Progenitor cell of endocrine pancreas (in vitro differentiated cells): ENCODE measurements at regions not wholly inside any gene's neighbourhood (a gene's known extent, or its start where the extent isn't known, plus 50 kb on each side); places are given as distances from the start of the nearest gene placed in this dataset.
"Not testable (repeated sequence)": the region's sequence is repeated elsewhere in the genome, so short reads cannot be mapped to it uniquely, and the experiment has no call there.

Experiments used
- DNase-seq: peaks from one replicate; pipeline ENCODE4 v3.0.0; 2021; ENCODE audit warnings: low spot score; ENCODE audit not compliant: unreplicated experiment
- H3K27ac Mint-ChIP-seq: 2 replicates; pipeline ENCODE4 v1.8.0; 2021; ENCODE audit warnings: mild to moderate bottlenecking, moderate library complexity, mixed read lengths
- H3K27me3 Mint-ChIP-seq: 2 replicates; pipeline ENCODE4 v1.8.0; 2021; ENCODE audit warnings: mixed read lengths
- H3K36me3 Mint-ChIP-seq: 2 replicates; pipeline ENCODE4 v1.8.0; 2022; ENCODE audit warnings: mixed read lengths; ENCODE audit not compliant: insufficient read depth
- H3K4me1 Mint-ChIP-seq: 2 replicates; pipeline ENCODE4 v1.8.0; 2021; ENCODE audit warnings: low read depth, mixed read lengths
- H3K4me3 Mint-ChIP-seq: 2 replicates; pipeline ENCODE4 v1.8.0; 2021; ENCODE audit warnings: low read depth, mild to moderate bottlenecking, moderate library complexity, mixed read lengths
- H3K9me3 Mint-ChIP-seq: 2 replicates; pipeline ENCODE4 v1.8.0; 2021; ENCODE audit warnings: low read depth, mixed read lengths
- TF ChIP-seq, protein P1 (sequence below): fragments of 200-600 bp; sonication (generic); IDR thresholded peaks from one replicate; pipeline ENCODE4 v1.5.0; 2021; ENCODE audit warnings: antibody characterized with exemption, mild to moderate bottlenecking; ENCODE audit not compliant: unreplicated experiment

DNA sequence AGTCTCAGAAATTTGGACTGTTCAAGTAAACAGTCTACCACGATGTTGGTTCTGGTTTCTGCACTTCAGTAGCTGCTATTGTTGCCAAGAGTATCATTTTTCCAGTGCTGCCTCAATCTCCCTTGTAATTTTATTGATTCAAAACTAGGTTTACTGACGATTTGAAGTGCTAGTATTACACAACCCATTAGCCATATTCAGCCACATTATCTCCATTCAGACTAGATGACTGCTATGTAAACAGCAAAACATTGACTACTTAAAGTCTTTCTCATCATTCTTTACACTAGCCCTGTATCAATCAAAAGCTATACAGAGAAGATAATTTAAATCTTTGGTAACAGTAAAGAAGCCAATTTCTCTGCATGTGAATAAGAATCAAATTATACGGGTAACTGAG lies 102.0 kb upstream of the TSLP start:
- no peaks in the 10 kb centered on the region for H3K27me3 Mint-ChIP-seq
- no peak overlapping the region for H3K27ac Mint-ChIP-seq
- peaks cover 7% of the 10 kb centered on the region for H3K4me1 Mint-ChIP-seq
- H3K36me3 Mint-ChIP-seq, result no peaks in the 10 kb centered on the region
- TF ChIP-seq, protein P1, sequence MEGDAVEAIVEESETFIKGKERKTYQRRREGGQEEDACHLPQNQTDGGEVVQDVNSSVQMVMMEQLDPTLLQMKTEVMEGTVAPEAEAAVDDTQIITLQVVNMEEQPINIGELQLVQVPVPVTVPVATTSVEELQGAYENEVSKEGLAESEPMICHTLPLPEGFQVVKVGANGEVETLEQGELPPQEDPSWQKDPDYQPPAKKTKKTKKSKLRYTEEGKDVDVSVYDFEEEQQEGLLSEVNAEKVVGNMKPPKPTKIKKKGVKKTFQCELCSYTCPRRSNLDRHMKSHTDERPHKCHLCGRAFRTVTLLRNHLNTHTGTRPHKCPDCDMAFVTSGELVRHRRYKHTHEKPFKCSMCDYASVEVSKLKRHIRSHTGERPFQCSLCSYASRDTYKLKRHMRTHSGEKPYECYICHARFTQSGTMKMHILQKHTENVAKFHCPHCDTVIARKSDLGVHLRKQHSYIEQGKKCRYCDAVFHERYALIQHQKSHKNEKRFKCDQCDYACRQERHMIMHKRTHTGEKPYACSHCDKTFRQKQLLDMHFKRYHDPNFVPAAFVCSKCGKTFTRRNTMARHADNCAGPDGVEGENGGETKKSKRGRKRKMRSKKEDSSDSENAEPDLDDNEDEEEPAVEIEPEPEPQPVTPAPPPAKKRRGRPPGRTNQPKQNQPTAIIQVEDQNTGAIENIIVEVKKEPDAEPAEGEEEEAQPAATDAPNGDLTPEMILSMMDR, result no peak
- H3K4me3 Mint-ChIP-seq, result no peak overlapping the region
- no peak for DNase-seq
- peaks cover 4% of the 10 kb centered on the region for H3K9me3 Mint-ChIP-seq

DNA sequence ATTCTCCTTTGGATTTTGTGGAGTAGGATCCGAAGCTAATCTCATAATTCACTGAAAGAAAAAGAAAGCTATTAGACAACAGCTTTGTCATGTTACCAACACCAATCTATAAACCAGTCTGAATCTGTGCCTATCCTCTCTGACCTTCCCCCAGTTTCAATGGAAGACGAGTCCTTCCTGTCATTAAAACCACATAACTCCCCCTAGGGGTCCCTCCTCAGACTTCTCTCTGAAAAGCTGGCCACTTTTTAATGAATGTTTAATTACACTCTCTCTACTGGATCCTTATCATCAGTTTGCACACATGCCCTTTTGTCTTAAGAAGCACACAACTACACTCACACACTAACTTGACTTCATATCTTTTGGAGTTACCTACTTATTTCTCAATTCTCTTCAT lies 98.0 kb upstream of the TSLP start:
- no peaks in the 10 kb centered on the region for H3K36me3 Mint-ChIP-seq
- H3K4me3 Mint-ChIP-seq, result no peak overlapping the region
- H3K27ac Mint-ChIP-seq, result no peak overlapping the region
- no peaks in the 10 kb centered on the region for H3K27me3 Mint-ChIP-seq
- no peak for DNase-seq
- peaks cover 4% of the 10 kb centered on the region for H3K9me3 Mint-ChIP-seq
- peaks cover 4% of the 10 kb centered on the region for H3K4me1 Mint-ChIP-seq
- TF ChIP-seq, protein P1, result no peak

DNA sequence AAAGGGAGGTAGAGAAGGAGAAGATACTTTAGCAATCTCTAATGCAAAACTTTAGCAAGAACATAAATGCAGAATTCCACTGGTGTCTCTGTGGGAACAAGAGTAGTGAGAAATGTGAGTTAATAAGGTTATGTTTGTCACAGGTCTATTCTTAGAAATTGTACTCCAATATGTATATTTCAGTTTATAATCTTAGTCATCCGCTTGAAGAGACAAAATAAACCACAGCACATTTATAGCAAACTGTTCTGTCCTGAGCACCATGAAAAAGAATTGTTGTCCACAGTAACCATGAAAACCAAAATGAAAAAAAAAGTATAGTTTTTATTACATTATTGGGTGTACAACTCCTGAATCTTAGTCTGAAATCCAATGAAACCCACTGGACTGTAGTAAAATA lies 93.6 kb upstream of the TSLP start:
- Mint-ChIP-seq H3K27ac (no peak overlapping the region), H3K4me1 (no peaks in the 10 kb centered on the region), H3K27me3 (no peaks in the 10 kb centered on the region), H3K36me3 (no peaks in the 10 kb centered on the region), H3K4me3 (no peak overlapping the region), H3K9me3 (peaks cover 6% of the 10 kb centered on the region)
- no peak for DNase-seq
- TF ChIP-seq, protein P1, result no peak

DNA sequence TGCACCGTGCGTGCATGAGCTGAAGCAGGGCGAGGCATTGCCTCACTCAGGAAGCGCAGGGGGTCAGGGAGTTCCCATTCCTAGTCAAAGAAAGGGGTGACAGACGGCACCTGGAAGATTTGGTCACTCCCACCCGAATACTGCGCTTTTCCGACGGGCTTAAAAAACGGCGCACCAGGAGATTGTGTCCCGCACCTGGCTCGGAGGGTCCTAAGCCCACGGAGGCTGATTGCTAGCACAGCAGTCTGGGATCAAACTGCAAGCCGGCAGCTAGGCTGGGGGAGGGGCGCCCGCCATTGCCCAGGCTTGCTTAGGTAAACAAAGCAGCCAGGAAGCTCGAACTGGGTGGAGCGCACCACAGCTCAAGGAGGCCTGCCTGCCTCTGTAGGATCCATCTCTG lies 85.6 kb upstream of the TSLP start:
- not testable (repeated sequence) for H3K27me3 Mint-ChIP-seq, DNase-seq, H3K36me3 Mint-ChIP-seq, H3K9me3 Mint-ChIP-seq, H3K27ac Mint-ChIP-seq, H3K4me1 Mint-ChIP-seq, H3K4me3 Mint-ChIP-seq

DNA sequence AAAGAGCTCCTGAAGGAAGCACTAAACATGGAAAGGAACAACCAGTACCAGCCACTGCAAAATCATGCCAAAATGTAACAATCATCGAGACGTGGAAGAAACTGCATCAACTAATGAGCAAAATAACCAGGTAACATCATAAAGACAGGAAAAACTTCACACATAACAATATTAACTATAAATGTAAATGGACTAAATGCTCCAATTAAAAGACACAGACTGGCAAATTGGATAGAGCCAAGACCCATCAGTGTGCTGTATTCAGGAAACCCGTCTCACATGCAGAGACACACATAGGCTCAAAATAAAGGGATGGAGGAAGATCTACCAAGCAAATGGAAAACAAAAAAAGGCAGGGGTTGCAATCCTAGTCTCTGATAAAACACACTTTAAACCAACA lies 83.9 kb upstream of the TSLP start:
- H3K4me1 Mint-ChIP-seq, H3K4me3 Mint-ChIP-seq, H3K36me3 Mint-ChIP-seq, DNase-seq, H3K27ac Mint-ChIP-seq, H3K27me3 Mint-ChIP-seq: not testable (repeated sequence)
- H3K9me3 Mint-ChIP-seq, result peaks cover 13% of the 10 kb centered on the region

DNA sequence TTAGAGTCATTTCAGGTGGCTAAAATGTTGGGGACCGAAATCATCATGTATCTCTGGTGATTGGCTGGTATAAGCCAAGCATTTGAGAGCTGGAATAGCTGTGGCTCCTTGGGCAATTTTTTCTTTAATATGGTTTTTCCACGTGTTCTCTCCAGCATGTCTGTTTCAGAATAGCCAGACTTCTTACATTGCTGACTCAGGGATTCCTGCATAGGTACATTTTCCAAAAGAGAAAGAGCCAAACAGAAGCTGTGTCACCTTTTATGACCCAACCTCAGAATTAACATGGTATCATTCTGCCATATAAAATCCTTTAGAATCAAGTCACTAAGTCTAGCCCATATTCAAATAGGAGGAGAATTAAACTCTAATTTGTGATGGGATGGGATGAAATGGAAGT lies 74.8 kb upstream of the TSLP start:
- DNase-seq, result no peak
- Mint-ChIP-seq H3K27ac (no peak overlapping the region), H3K36me3 (no peaks in the 10 kb centered on the region), H3K27me3 (no peaks in the 10 kb centered on the region), H3K4me3 (no peak overlapping the region), H3K9me3 (peaks cover 2% of the 10 kb centered on the region), H3K4me1 (no peaks in the 10 kb centered on the region)
- TF ChIP-seq, protein P1, result no peak
